HepG2 (cell line): ENCODE measurements at regions not wholly inside any gene's neighbourhood (a gene's known extent, or its start where the extent isn't known, plus 50 kb on each side); places are given as distances from the start of the nearest gene placed in this dataset.

Experiments
- ATAC-seq: fragments of 200-7000 bp; cut with Tn5 transposase; 3 replicates; pipeline ENCODE4 v1.9.1; 2020; ENCODE audit warnings: mild to moderate bottlenecking, moderate library complexity
- BruUV-seq: library from RNA; stranded (reverse); fragments of 400-500 nt; replicated peaks from 2 replicates; lab custom pipeline; 2021; lab: Mats Ljungman, UMichigan
- CTCF ChIA-PET: fragments of 300-600 bp; formaldehyde crosslinking; extraction: SDS; loops from one replicate; lab custom pipeline; 2021; ENCODE audit warnings: low total read pairs, inconsistent platforms, low intra/inter-chr PET ratio; lab: Yijun Ruan, JAX
- POLR2A ChIA-PET: fragments of 350-600 bp; sonication (Branson Sonifier 250); formaldehyde crosslinking; loops from one replicate; lab custom pipeline; 2020; ENCODE audit warnings: antibody characterized with exemption, inconsistent platforms; lab: Yijun Ruan, JAX
- DNase-seq: peaks from one replicate; pipeline ENCODE4 v3.0.0-alpha.2; 2015; ENCODE audit warnings: low spot score
- FAIRE-seq: peaks from 3 replicates; lab custom pipeline; 2011; peaks lifted over from hg19 to GRCh38; lab: Jason Lieb, UNC
- H2AFZ ChIP-seq: one replicate; pipeline ENCODE4 v1.6.1; 2011; ENCODE audit warnings: low read length, inconsistent platforms
- H3K27ac ChIP-seq: fragments of 300-600 bp; 3 replicates; pipeline ENCODE4 v1.8.0; 2011; ENCODE audit warnings: mixed run types, mild to moderate bottlenecking, mixed read lengths, low read length, inconsistent platforms; ENCODE audit not compliant: insufficient read depth; ENCODE audit errors: extremely low read length
- H3K27me3 ChIP-seq, 2 experiments: fragments of 200-600 bp in 1 of 2; 2 replicates in 1 of 2; 3 replicates in 1 of 2; pipeline versions ENCODE4 v1.6.0 to v1.8.0; 2011; ENCODE audit warnings: low read length in 2 of 2, mild to moderate bottlenecking in 2 of 2, moderate library complexity in 2 of 2, inconsistent platforms in 1 of 2; ENCODE audit not compliant: insufficient read depth in 2 of 2, control insufficient read depth in 1 of 2
- H3K36me3 ChIP-seq, 2 experiments: fragments of 200-600 bp in 1 of 2; replicated peaks in 1 of 2; 2 replicates in 1 of 2; 3 replicates in 1 of 2; pipeline versions ENCODE4 v1.5.1 to v1.8.0; 2011; ENCODE audit warnings: low read length in 2 of 2, inconsistent platforms in 1 of 2; ENCODE audit not compliant: insufficient read depth in 2 of 2, control insufficient read depth in 1 of 2
- H3K4me1 ChIP-seq: 2 replicates; pipeline ENCODE4 v1.5.1; 2012; ENCODE audit warnings: low read length, inconsistent platforms; ENCODE audit not compliant: insufficient read depth
- H3K4me2 ChIP-seq: 2 replicates; pipeline ENCODE4 v1.6.0; 2011; ENCODE audit warnings: low read depth, low read length, inconsistent platforms
- H3K4me3 ChIP-seq, 3 experiments: fragments of 200-600 bp in 1 of 3; sonication (generic), shearing (Covaris generic) in 1 of 3; replicated peaks in 1 of 3; 2 replicates each; pipeline ENCODE4 v1.5.1; 2011 to 2016; ENCODE audit warnings: low read length in 3 of 3, inconsistent platforms in 2 of 3, low read depth in 2 of 3, mild to moderate bottlenecking in 2 of 3, control low read depth in 1 of 3, mixed read lengths in 1 of 3; ENCODE audit not compliant: insufficient read depth in 1 of 3
- H3K79me2 ChIP-seq: one replicate; pipeline ENCODE4 v1.6.1; 2011; ENCODE audit warnings: low read length, inconsistent platforms; ENCODE audit not compliant: insufficient read depth
- H3K9ac ChIP-seq: 2 replicates; pipeline ENCODE4 v1.6.0; 2011; ENCODE audit warnings: mild to moderate bottlenecking, low read depth, low read length, inconsistent platforms; ENCODE audit not compliant: insufficient read depth
- H3K9me3 ChIP-seq: 2 replicates; pipeline ENCODE4 v1.5.1; 2012; ENCODE audit warnings: mild to moderate bottlenecking, low read length
- H4K20me1 ChIP-seq: 2 replicates; pipeline ENCODE4 v1.6.0; 2011; ENCODE audit warnings: inconsistent platforms, mild to moderate bottlenecking, low read length, moderate library complexity; ENCODE audit not compliant: insufficient read depth
- AHR ChIP-seq: IDR thresholded peaks from 2 replicates; pipeline ENCODE4 v1.6.1; 2018; ENCODE audit warnings: missing genetic modification reagents, missing compliant biosample characterization
- ETV6 ChIP-seq: sonication (generic); formaldehyde crosslinking; conservative IDR thresholded peaks from 2 replicates; pipeline ENCODE4 v1.4.0; 2020; ENCODE audit warnings: missing genetic modification reagents
- FOXP1 ChIP-seq, 2 experiments: fragments of 450-650 bp in 1 of 2; IDR thresholded peaks; 2 replicates each; pipeline ENCODE4 v1.6.1; 2017 to 2018; ENCODE audit warnings: antibody characterized with exemption in 1 of 2
- HHEX ChIP-seq: IDR thresholded peaks from 2 replicates; pipeline ENCODE4 v1.6.1; 2016; ENCODE audit warnings: control low read depth
- HNRNPH1 ChIP-seq: fragments of 200-400 bp; formaldehyde crosslinking; optimal IDR thresholded peaks from 2 replicates; pipeline ENCODE3; 2017; ENCODE audit warnings: mild to moderate bottlenecking, low read depth, low read length
- JDP2 ChIP-seq: sonication (generic); formaldehyde crosslinking; IDR thresholded peaks from 2 replicates; pipeline ENCODE4 v1.8.1; 2022; ENCODE audit warnings: missing genetic modification reagents, borderline replicate concordance
- KDM1A ChIP-seq: IDR thresholded peaks from 2 replicates; pipeline ENCODE4 v1.6.1; 2016; ENCODE audit warnings: missing compliant biosample characterization
- KLF15 ChIP-seq: sonication (generic); formaldehyde crosslinking; IDR thresholded peaks from 2 replicates; pipeline ENCODE4 v1.8.1; 2023; ENCODE audit warnings: borderline replicate concordance, mild to moderate bottlenecking, inconsistent platforms, missing genetic modification reagents, mixed read lengths
- MED13 ChIP-seq: sonication (generic); formaldehyde crosslinking; IDR thresholded peaks from 2 replicates; pipeline ENCODE4 v1.5.0; 2020; ENCODE audit warnings: missing genetic modification reagents
- PTBP1 ChIP-seq: fragments of 200-400 bp; formaldehyde crosslinking; IDR thresholded peaks from 2 replicates; pipeline ENCODE4 v1.6.1; 2018; ENCODE audit warnings: low read length, low read depth; ENCODE audit not compliant: poor library complexity, severe bottlenecking
- RBFOX2 ChIP-seq: fragments of 200-400 bp; formaldehyde crosslinking; IDR thresholded peaks from 2 replicates; pipeline ENCODE4 v1.6.1; 2017; ENCODE audit warnings: low read depth, mild to moderate bottlenecking, low read length
- RBM39 ChIP-seq: fragments of 200-400 bp; formaldehyde crosslinking; IDR thresholded peaks from one replicate; pipeline ENCODE4 v1.6.1; 2018; ENCODE audit warnings: antibody characterized with exemption, mild to moderate bottlenecking, low read depth, low read length; ENCODE audit not compliant: poor library complexity, severe bottlenecking
- SOX5 ChIP-seq: IDR thresholded peaks from 2 replicates; pipeline ENCODE4 v1.6.1; 2016; ENCODE audit warnings: borderline replicate concordance
- SYNCRIP ChIP-seq: fragments of 200-400 bp; formaldehyde crosslinking; IDR thresholded peaks from 2 replicates; pipeline ENCODE4 v1.6.1; 2018; ENCODE audit warnings: mild to moderate bottlenecking, low read depth, low read length; ENCODE audit not compliant: insufficient read depth
- ZNF256 ChIP-seq: sonication (generic); formaldehyde crosslinking; conservative IDR thresholded peaks from 2 replicates; pipeline ENCODE4 v1.4.0; 2020; ENCODE audit warnings: missing genetic modification reagents
- ZNF33A ChIP-seq: sonication (generic); formaldehyde crosslinking; IDR thresholded peaks from 2 replicates; pipeline ENCODE4 v1.5.1; 2020; ENCODE audit warnings: missing genetic modification reagents, mild to moderate bottlenecking, moderate library complexity, borderline replicate concordance
- ZNF564 ChIP-seq: sonication (generic); formaldehyde crosslinking; IDR thresholded peaks from 2 replicates; pipeline ENCODE4 v1.8.1; 2023; ENCODE audit warnings: mild to moderate bottlenecking, missing genetic modification reagents
- WGBS: methylation state at CpG from one replicate; pipeline ENCODE4 v1.1.6; 2017; ENCODE audit warnings: low lambda C conversion rate; 5-methylcytosine and 5-hydroxymethylcytosine counted together
- in situ Hi-C: cut with HindIII; loops from 2 replicates; pipeline ENCODE4 v1.10.0; 2017; ENCODE audit warnings: low pct_unique_long_range_greater_than_20kb; ENCODE audit not compliant: extremely low pct_ligation_motif_present
- intact Hi-C: fragments of 100-400 bp; cut with micrococcal nuclease; formaldehyde crosslinking; loops from one replicate; pipeline ENCODE4 v1.10.0; 2022; ENCODE audit not compliant: unreplicated experiment
- TF ChIP-seq, protein P1 (sequence below): sonication (generic); formaldehyde crosslinking; IDR thresholded peaks from 2 replicates; pipeline ENCODE4 v1.4.0; 2020; ENCODE audit warnings: missing genetic modification reagents, borderline replicate concordance
- TF ChIP-seq, protein P2 (sequence below): sonication (generic); formaldehyde crosslinking; IDR thresholded peaks from 2 replicates; pipeline ENCODE4 v1.8.1; 2023; ENCODE audit warnings: mild to moderate bottlenecking, missing genetic modification reagents, borderline replicate concordance
- TF ChIP-seq, protein P3 (sequence below): fragments of 450-650 bp; IDR thresholded peaks from 2 replicates; pipeline ENCODE4 v1.6.1; 2017

- TF ChIP-seq, protein P1, sequence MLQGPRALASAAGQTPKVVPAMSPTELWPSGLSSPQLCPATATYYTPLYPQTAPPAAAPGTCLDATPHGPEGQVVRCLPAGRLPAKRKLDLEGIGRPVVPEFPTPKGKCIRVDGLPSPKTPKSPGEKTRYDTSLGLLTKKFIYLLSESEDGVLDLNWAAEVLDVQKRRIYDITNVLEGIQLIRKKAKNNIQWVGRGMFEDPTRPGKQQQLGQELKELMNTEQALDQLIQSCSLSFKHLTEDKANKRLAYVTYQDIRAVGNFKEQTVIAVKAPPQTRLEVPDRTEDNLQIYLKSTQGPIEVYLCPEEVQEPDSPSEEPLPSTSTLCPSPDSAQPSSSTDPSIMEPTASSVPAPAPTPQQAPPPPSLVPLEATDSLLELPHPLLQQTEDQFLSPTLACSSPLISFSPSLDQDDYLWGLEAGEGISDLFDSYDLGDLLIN (CRISPR knock-in tag), result no peak
- TF ChIP-seq RBM39 (no peak), JDP2 (CRISPR knock-in tag) (no peak)
Measured at GRCh38 chr6:30819297-30819917, 64.9 kb upstream of the DDR1 start (continued).

DNA sequence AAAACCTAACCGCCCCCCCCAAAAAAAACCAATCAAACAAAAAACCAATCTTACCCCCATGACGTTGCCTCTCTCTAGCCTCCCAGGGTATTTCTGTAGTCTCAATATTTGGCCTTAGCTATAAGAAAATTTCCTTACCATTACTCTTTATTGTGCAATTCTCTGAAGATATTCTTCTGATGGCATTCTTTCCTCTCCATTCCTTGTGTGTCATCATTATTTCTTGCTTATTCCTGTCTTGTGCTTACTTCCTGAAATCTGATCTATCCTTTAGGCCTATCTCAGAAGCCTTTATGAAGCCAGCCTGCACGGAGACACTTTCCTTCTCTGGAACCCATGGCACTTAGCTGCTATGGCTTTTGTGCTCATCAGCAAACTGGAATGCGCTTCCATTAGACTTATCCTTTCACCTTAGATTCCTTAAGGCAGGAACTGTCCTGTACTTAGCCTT is 65.9 kb upstream of the DDR1 start:
- Histone ChIP-seq H3K4me1 (peaks cover 71% of the 10 kb centered on the region), H2AFZ (no peak overlapping the region), H3K27me3 (no peaks in the 10 kb centered on the region), H4K20me1 (no peaks in the 10 kb centered on the region), H3K4me3 (no peak overlapping the region), H3K36me3 (no peaks in the 10 kb centered on the region), H3K9ac (no peak overlapping the region), H3K79me2 (no peaks in the 10 kb centered on the region), H3K9me3 (no peaks in the 10 kb centered on the region), H3K4me2 (no peak overlapping the region), H3K27ac (no peak overlapping the region)
- BruUV-seq, result no TSS peak
- intact Hi-C loops (no loop called here), in situ Hi-C loops (no loop called here)
- ATAC-seq (no peak), FAIRE-seq (no peak), DNase-seq (no peak)
- TF ChIP-seq, protein P2, sequence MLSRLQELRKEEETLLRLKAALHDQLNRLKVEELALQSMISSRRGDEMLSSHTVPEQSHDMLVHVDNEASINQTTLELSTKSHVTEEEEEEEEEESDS, result no peak
- TF ChIP-seq ZNF33A (CRISPR knock-in tag) (no peak), RBFOX2 (no peak), PTBP1 (no peak), ETV6 (no peak), ZNF564 (no peak), MED13 (CRISPR knock-in tag) (no peak), ZNF256 (CRISPR knock-in tag) (no peak), KDM1A (CRISPR knock-in tag) (no peak), HNRNPH1 (no peak), HHEX (CRISPR knock-in tag) (no peak), SYNCRIP (no peak), FOXP1 (IDR thresholded peaks at IDR 0.05) (no peak), FOXP1 (CRISPR knock-in tag; IDR thresholded peaks at IDR 0.05) (no peak), AHR (no peak), KLF15 (CRISPR knock-in tag) (no peak), SOX5 (CRISPR knock-in tag) (no peak)
- TF ChIP-seq, protein P3, sequence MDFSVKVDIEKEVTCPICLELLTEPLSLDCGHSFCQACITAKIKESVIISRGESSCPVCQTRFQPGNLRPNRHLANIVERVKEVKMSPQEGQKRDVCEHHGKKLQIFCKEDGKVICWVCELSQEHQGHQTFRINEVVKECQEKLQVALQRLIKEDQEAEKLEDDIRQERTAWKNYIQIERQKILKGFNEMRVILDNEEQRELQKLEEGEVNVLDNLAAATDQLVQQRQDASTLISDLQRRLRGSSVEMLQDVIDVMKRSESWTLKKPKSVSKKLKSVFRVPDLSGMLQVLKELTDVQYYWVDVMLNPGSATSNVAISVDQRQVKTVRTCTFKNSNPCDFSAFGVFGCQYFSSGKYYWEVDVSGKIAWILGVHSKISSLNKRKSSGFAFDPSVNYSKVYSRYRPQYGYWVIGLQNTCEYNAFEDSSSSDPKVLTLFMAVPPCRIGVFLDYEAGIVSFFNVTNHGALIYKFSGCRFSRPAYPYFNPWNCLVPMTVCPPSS, result no peak
- 95% methylated on average over 4 of the region's 4 CpGs for WGBS
- ChIA-PET CTCF (no interaction called here), POLR2A (interaction anchor here (1.2 kb wide), 1 partner anchor 54 kb away, joined by 3 read pairs; no protein-coding TSS in a partner anchor)
